Endothelial cell (in vitro differentiated cells): ENCODE measurements at regions not wholly inside any gene's neighbourhood (a gene's known extent, or its start where the extent isn't known, plus 50 kb on each side); places are given as distances from the start of the nearest gene placed in this dataset.
"Not testable (repeated sequence)": the region's sequence is repeated elsewhere in the genome, so short reads cannot be mapped to it uniquely, and the experiment has no call there.

Experiments used
- DNase-seq: peaks from one replicate; pipeline ENCODE4 v3.0.0; 2021; ENCODE audit warnings: low spot score
- H3K27ac Mint-ChIP-seq: one replicate; pipeline ENCODE4 v1.8.0; 2021; ENCODE audit warnings: mixed read lengths, inconsistent platforms; ENCODE audit not compliant: unreplicated experiment
- H3K27me3 Mint-ChIP-seq: one replicate; pipeline ENCODE4 v1.8.0; 2021; ENCODE audit warnings: mild to moderate bottlenecking, moderate library complexity, mixed read lengths, inconsistent platforms; ENCODE audit not compliant: unreplicated experiment
- H3K36me3 Mint-ChIP-seq: one replicate; pipeline ENCODE4 v1.8.0; 2021; ENCODE audit warnings: mild to moderate bottlenecking, low read depth, mixed read lengths, inconsistent platforms; ENCODE audit not compliant: unreplicated experiment
- H3K4me1 Mint-ChIP-seq: one replicate; pipeline ENCODE4 v1.8.0; 2021; ENCODE audit warnings: mild to moderate bottlenecking, mixed read lengths, inconsistent platforms; ENCODE audit not compliant: unreplicated experiment
- H3K4me3 Mint-ChIP-seq: one replicate; pipeline ENCODE4 v1.8.0; 2021; ENCODE audit warnings: mild to moderate bottlenecking, mixed read lengths, inconsistent platforms; ENCODE audit not compliant: unreplicated experiment
- H3K9me3 Mint-ChIP-seq: one replicate; pipeline ENCODE4 v1.8.0; 2021; ENCODE audit warnings: mixed read lengths, inconsistent platforms; ENCODE audit not compliant: unreplicated experiment
- TF ChIP-seq, protein P1 (sequence below): fragments of 200-600 bp; sonication (generic); IDR thresholded peaks from one replicate; pipeline ENCODE4 v1.5.0; 2021; ENCODE audit warnings: antibody characterized with exemption; ENCODE audit not compliant: unreplicated experiment

DNA sequence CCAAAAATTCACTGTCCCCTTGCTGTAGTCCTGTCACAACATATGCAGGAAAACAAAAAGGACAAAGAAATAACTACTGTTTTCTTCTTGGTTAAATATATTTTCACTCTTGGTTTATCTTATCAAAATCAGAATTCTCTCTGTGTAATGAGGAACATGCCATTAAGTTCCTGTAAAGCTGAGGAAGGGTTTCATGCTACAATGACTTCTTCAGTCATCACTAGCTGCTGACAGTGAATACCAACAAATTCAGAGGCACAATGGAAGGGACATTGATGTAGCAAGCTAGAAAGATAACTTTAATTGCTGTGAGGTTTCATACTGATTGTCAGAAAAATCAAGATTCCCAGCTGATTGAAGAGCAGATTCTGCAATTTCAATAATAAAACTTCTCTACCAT lies 782.9 kb upstream of the HTR2C start:
- Mint-ChIP-seq H3K27me3 (no peaks in the 10 kb centered on the region), H3K9me3 (no peaks in the 10 kb centered on the region), H3K27ac (no peak overlapping the region), H3K4me3 (no peak overlapping the region), H3K4me1 (no peaks in the 10 kb centered on the region), H3K36me3 (no peaks in the 10 kb centered on the region)
- DNase-seq = no peak
- TF ChIP-seq, protein P1, sequence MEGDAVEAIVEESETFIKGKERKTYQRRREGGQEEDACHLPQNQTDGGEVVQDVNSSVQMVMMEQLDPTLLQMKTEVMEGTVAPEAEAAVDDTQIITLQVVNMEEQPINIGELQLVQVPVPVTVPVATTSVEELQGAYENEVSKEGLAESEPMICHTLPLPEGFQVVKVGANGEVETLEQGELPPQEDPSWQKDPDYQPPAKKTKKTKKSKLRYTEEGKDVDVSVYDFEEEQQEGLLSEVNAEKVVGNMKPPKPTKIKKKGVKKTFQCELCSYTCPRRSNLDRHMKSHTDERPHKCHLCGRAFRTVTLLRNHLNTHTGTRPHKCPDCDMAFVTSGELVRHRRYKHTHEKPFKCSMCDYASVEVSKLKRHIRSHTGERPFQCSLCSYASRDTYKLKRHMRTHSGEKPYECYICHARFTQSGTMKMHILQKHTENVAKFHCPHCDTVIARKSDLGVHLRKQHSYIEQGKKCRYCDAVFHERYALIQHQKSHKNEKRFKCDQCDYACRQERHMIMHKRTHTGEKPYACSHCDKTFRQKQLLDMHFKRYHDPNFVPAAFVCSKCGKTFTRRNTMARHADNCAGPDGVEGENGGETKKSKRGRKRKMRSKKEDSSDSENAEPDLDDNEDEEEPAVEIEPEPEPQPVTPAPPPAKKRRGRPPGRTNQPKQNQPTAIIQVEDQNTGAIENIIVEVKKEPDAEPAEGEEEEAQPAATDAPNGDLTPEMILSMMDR = no peak

DNA sequence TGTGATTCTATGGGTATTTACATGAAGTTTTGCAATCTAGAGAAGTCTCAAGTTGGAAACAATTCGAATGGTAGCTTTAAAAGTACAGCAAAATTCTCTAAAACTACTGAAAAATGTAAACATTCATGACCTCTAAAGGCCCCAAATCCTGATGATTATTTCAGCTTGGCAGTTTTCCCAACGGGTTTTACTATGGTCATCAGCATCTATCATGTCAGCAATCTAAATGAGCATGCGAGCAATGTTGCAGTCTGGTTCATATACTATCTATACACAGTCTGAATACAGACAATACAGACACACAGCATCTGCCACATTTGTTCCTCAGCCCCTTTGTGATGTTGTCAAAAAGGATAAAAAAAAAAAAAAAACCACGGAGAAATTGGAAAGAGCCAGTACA lies 790.3 kb upstream of the HTR2C start:
- no peaks in the 10 kb centered on the region for H3K4me1 Mint-ChIP-seq

DNA sequence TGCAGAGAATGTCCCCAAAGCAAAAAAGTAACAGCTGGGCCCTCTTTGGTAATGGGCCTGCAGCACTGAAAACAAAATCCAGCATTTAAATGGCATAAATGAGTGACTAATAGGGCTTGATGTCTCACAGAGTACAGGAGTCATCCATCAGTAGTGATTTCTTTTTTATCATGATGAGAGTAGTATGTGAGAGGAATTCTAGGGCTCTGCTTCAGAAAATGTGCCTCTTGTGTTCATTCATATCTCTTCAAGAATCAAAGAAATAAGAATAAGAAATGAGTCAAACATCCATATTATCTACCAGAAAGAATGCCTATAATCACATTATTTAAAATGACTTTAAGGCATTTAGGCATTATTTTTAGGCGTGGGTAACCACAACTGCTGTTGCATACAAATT lies 792.9 kb upstream of the HTR2C start:
- no peaks in the 10 kb centered on the region for H3K9me3 Mint-ChIP-seq
- no peak for DNase-seq
- TF ChIP-seq, protein P1 = no peak
- H3K36me3 Mint-ChIP-seq = no peaks in the 10 kb centered on the region
- H3K27ac Mint-ChIP-seq = no peak overlapping the region
- H3K4me1 Mint-ChIP-seq = no peaks in the 10 kb centered on the region
- no peaks in the 10 kb centered on the region for H3K27me3 Mint-ChIP-seq
- H3K4me3 Mint-ChIP-seq = no peak overlapping the region

More for the DNA sequence above, 790.3 kb upstream of the HTR2C start:
- DNase-seq = no peak
- H3K4me3 Mint-ChIP-seq = no peak overlapping the region
- no peaks in the 10 kb centered on the region for H3K27me3 Mint-ChIP-seq
- TF ChIP-seq, protein P1 = no peak
- H3K9me3 Mint-ChIP-seq = no peaks in the 10 kb centered on the region
- H3K27ac Mint-ChIP-seq = no peak overlapping the region
- H3K36me3 Mint-ChIP-seq = no peaks in the 10 kb centered on the region

DNA sequence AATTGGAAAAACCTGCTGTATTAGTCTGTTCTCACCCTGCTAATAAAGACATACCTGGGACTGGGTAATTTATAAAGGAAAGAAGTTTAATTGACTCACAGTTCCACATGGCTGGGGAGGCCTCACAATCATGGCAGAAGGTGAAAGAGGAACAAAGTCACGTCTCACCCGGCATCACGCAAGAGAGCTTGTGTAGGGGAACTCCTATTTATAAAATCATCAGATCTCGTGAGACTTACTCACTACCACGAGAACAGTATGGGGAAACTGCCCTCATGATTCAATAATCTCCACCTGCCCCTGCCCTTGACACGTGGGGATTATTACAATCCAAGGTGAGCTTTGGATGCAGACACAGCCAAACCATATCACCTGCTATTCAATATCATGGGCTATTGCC lies 799.1 kb upstream of the HTR2C start:
- H3K27ac Mint-ChIP-seq, H3K27me3 Mint-ChIP-seq: not testable (repeated sequence)

DNA sequence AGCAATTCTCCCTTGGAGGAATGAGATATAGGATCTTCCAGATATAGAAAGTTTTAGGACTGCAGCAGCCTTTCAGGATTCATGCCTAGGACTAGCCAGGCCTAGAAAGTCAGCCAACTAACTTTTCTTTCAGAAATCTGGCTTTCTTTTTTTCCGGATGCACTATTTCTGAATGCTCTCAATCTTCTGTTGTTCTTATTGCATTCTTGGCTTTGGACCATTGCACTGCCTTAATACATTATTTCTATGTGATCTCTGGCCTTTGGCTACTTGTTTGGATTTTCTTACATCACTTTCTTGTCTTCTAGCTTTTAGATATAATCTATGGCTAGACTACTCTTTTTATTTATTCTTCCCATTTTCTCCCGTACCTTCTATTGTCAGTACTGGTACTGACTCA lies 813.1 kb upstream of the HTR2C start:
- Mint-ChIP-seq H3K4me3 (no peak overlapping the region), H3K9me3 (no peaks in the 10 kb centered on the region), H3K27ac (no peak overlapping the region), H3K36me3 (no peaks in the 10 kb centered on the region), H3K4me1 (no peaks in the 10 kb centered on the region), H3K27me3 (peaks cover 1% of the 10 kb centered on the region)
- no peak for DNase-seq
- TF ChIP-seq, protein P1 = no peak

More for the DNA sequence above, 799.1 kb upstream of the HTR2C start:
- H3K36me3 Mint-ChIP-seq, H3K9me3 Mint-ChIP-seq, H3K4me3 Mint-ChIP-seq, H3K4me1 Mint-ChIP-seq, DNase-seq: not testable (repeated sequence)

DNA sequence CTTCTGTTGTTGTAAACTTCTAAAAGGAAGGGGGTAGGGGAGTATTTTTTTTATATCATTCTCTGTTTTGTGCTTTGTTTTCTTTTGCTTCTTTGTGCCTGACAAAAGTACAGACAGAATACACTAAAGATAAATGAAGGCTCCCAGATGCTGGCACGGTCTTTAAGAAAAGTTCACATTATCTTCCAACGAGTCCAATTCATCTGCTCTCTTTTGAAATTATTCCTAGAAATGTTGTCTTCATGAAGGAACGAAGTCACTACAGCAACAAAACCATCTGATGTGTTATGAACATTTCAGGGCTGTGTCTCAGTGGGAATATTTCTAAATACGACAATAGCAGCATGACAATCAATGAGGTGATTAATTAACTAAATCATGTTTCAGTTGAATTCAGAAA lies 813.8 kb upstream of the HTR2C start:
- H3K4me3 Mint-ChIP-seq = no peak overlapping the region
- no peak for DNase-seq
- TF ChIP-seq, protein P1 = no peak
- H3K9me3 Mint-ChIP-seq = no peaks in the 10 kb centered on the region
- H3K36me3 Mint-ChIP-seq = no peaks in the 10 kb centered on the region
- no peak overlapping the region for H3K27ac Mint-ChIP-seq
- peaks cover 1% of the 10 kb centered on the region for H3K27me3 Mint-ChIP-seq
- H3K4me1 Mint-ChIP-seq = no peaks in the 10 kb centered on the region
